K562 (cell line): ENCODE measurements at regions not wholly inside any gene's neighbourhood (a gene's known extent, or its start where the extent isn't known, plus 50 kb on each side); places are given as distances from the start of the nearest gene placed in this dataset.

Experiments
- CHD7 ChIP-seq: fragments of 200-600 bp; sonication (generic); IDR thresholded peaks from one replicate; pipeline ENCODE4 v1.6.1; 2012; ENCODE audit warnings: mild to moderate bottlenecking, low read depth, low read length, inconsistent platforms

- TF ChIP-seq CHD7 = no peak
These were observed 836.6 kb upstream of the TMEM132C start (continued) for GRCh38 chr12:127430401-127430800.
